Thyroid gland (tissue), 4 donors: ENCODE measurements at regions not wholly inside any gene's neighbourhood (a gene's known extent, or its start where the extent isn't known, plus 50 kb on each side); places are given as distances from the start of the nearest gene placed in this dataset.

ENCODE experiments used
- DNase-seq, 2 donors: peaks; one replicate each; pipeline ENCODE4 v3.0.0-alpha.2; 2019
- H3K27ac ChIP-seq, 3 donors: fragments of 200-600 bp; sonication (generic); 1 replicate in 2 of 3; 2 replicates in 1 of 3; pipeline ENCODE4 v1.5.1; 2016 to 2019; ENCODE audit warnings: mild to moderate bottlenecking in 1 of 3, moderate library complexity in 1 of 3
- H3K27me3 ChIP-seq: fragments of 200-600 bp; sonication (generic); one replicate; pipeline ENCODE4 v1.5.1; 2019
- H3K36me3 ChIP-seq, 2 donors: fragments of 200-600 bp; sonication (generic); one replicate each; pipeline ENCODE4 v1.5.1; 2016 to 2019
- H3K4me1 ChIP-seq, 2 donors: fragments of 200-600 bp; sonication (generic); one replicate each; pipeline ENCODE4 v1.5.1; 2017 to 2019
- H3K4me3 ChIP-seq, 3 donors: fragments of 200-600 bp; sonication (generic); replicated peaks in 1 of 3; 1 replicate in 2 of 3; 2 replicates in 1 of 3; pipeline ENCODE4 v1.5.1; 2016; ENCODE audit warnings: mild to moderate bottlenecking in 1 of 3
- H3K9me3 ChIP-seq: fragments of 200-600 bp; sonication (generic); one replicate; pipeline ENCODE4 v1.5.1; 2017
- POLR2A ChIP-seq, 2 donors: fragments of 450-650 bp; IDR thresholded peaks; one replicate each; pipeline ENCODE4 v1.6.1; 2017; ENCODE audit warnings: antibody characterized with exemption in 2 of 2, mild to moderate bottlenecking in 2 of 2, moderate library complexity in 1 of 2
- WGBS, 2 donors: methylation state at CpG; one replicate each; pipeline ENCODE4 v1.1.5; 2017; 5-methylcytosine and 5-hydroxymethylcytosine counted together
- intact Hi-C: fragments of 100-400 bp; cut with DNase I; formaldehyde crosslinking; loops from one replicate; pipeline ENCODE4 v1.15.1; 2023
- TF ChIP-seq, protein P1 (sequence below), 6 experiments: fragments of 200-600 bp in 3 of 6; fragments of 450-650 bp in 3 of 6; sonication (generic) in 3 of 6; IDR thresholded peaks; one replicate each; pipeline ENCODE4 v1.5.1; 2016 to 2019; ENCODE audit warnings: antibody characterized with exemption in 6 of 6, mild to moderate bottlenecking in 2 of 6, inconsistent platforms in 1 of 6, moderate library complexity in 1 of 6

DNA sequence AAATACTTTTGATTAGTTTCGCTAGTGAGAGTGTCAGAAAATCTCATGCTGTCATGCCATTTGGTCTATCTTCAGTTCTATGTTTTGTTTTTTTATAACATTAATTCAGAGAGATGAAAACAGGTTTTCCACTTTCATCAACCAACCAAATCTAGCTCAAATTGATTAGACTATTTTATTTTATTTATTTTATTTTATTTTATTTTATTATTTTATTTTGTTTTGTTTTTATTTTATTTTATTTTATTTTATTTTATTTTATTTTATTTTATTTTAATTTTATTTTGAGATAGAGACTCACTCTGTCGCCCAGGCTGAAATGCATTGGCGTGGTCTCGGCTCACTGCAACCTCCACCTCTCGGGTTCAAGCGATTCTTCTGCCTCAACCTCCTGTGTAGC is 1391.0 kb upstream of the ADGRB3 start:
- H3K36me3 ChIP-seq: no peaks in the 10 kb centered on the region
- DNase-seq: no peak
- 90 to 96% methylated on average over 6 of the region's 6 CpGs for WGBS, 2 donors

DNA sequence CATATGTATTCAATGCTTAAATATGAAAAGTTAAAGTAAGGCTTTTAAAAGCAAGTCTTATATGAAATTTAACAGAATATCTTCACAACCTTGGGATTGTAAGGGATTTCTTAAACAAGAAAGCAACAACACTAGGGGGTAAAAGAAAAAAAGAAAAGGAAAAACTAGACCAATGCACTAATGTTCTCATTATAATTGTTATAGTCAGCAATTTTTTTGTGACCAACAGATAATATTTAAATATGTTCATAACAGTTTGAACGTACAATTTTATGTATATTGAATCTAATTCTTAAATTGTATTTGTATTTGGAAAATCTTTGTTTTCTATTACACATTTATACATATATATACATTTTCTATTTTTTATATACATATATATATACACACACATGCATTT is 1397.8 kb upstream of the ADGRB3 start:
- TF ChIP-seq, protein P1, sequence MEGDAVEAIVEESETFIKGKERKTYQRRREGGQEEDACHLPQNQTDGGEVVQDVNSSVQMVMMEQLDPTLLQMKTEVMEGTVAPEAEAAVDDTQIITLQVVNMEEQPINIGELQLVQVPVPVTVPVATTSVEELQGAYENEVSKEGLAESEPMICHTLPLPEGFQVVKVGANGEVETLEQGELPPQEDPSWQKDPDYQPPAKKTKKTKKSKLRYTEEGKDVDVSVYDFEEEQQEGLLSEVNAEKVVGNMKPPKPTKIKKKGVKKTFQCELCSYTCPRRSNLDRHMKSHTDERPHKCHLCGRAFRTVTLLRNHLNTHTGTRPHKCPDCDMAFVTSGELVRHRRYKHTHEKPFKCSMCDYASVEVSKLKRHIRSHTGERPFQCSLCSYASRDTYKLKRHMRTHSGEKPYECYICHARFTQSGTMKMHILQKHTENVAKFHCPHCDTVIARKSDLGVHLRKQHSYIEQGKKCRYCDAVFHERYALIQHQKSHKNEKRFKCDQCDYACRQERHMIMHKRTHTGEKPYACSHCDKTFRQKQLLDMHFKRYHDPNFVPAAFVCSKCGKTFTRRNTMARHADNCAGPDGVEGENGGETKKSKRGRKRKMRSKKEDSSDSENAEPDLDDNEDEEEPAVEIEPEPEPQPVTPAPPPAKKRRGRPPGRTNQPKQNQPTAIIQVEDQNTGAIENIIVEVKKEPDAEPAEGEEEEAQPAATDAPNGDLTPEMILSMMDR (IDR thresholded peaks at IDR 0.05): no peak
- TF ChIP-seq POLR2A (IDR thresholded peaks at IDR 0.05): no peak
- Histone ChIP-seq H3K36me3 (no peaks in the 10 kb centered on the region), H3K9me3 (no peaks in the 10 kb centered on the region), H3K4me1 (no peaks in the 10 kb centered on the region), H3K27ac (no peak overlapping the region), H3K27me3 (no peaks in the 10 kb centered on the region), H3K4me3 (no peak overlapping the region)
- intact Hi-C loops: no loop called here
- 68 to 78% methylated on average over 1 of the region's 1 CpG for WGBS, 2 donors
- DNase-seq: no peak

More for the DNA sequence above, 1391.0 kb upstream of the ADGRB3 start:
- Histone ChIP-seq H3K4me1 (no peaks in the 10 kb centered on the region), H3K9me3 (no peaks in the 10 kb centered on the region), H3K27me3 (no peaks in the 10 kb centered on the region), H3K27ac (no peak overlapping the region), H3K4me3 (no peak overlapping the region)
- intact Hi-C loops: no loop called here
- TF ChIP-seq, protein P1 (IDR thresholded peaks at IDR 0.05): no peak
- no peak for TF ChIP-seq POLR2A (IDR thresholded peaks at IDR 0.05)

DNA sequence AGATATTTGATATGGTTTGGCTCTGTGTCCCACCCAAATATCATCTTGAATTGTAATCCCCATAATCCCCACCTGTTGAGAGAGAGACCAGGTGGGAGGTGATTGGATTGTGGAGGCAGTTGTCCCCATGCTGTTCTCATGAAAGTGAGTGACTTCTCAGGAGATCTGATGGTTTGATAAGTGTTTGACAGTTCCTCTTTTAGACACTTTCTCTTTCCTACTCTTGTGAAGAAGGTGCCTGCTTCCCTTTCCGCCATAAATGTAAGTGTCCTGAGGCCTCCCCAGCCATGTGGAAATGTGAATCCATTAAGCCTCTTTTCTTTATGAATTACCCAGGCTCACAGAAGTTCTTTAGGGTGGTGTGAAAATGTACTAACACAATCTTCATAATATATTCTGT is 1404.0 kb upstream of the ADGRB3 start:
- no peaks in the 10 kb centered on the region for H3K27me3 ChIP-seq
- WGBS, 2 donors: 90 to 93% methylated on average over 1 of the region's 1 CpG
- TF ChIP-seq, protein P1 (IDR thresholded peaks at IDR 0.05): no peak
- no peak for TF ChIP-seq POLR2A (IDR thresholded peaks at IDR 0.05)
- H3K4me1 ChIP-seq: no peaks in the 10 kb centered on the region
- H3K4me3 ChIP-seq: no peak overlapping the region
- no peak overlapping the region for H3K27ac ChIP-seq
- DNase-seq: no peak
- no peaks in the 10 kb centered on the region for H3K9me3 ChIP-seq
- H3K36me3 ChIP-seq: no peaks in the 10 kb centered on the region
- intact Hi-C loops: no loop called here

DNA sequence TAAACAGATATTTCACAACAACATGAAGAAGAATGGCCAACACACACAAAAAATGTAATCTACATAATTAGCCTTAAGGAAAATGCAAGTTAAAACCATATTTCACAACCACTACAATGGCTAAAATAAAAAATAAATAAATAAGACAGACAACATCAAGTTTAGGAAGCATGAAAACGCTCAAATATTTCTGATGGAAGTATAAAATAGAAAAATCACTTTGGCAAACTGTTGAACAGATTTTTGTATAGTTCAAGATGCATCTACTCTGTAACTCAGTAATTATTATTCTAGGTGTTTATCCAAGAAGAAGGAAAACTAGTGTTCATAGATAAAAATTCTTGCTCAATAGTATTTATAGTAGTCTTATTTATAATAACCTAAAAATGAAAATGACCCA is 1410.1 kb upstream of the ADGRB3 start:
- Histone ChIP-seq H3K4me3 (no peak overlapping the region), H3K9me3 (no peaks in the 10 kb centered on the region), H3K4me1 (no peaks in the 10 kb centered on the region), H3K27ac (no peak overlapping the region), H3K27me3 (no peaks in the 10 kb centered on the region), H3K36me3 (no peaks in the 10 kb centered on the region)
- TF ChIP-seq, protein P1 (IDR thresholded peaks at IDR 0.05): no peak
- TF ChIP-seq POLR2A (IDR thresholded peaks at IDR 0.05): no peak
- no peak for DNase-seq
- WGBS, 2 donors: 56 to 72% methylated on average over 1 of the region's 1 CpG
- intact Hi-C loops: no loop called here

DNA sequence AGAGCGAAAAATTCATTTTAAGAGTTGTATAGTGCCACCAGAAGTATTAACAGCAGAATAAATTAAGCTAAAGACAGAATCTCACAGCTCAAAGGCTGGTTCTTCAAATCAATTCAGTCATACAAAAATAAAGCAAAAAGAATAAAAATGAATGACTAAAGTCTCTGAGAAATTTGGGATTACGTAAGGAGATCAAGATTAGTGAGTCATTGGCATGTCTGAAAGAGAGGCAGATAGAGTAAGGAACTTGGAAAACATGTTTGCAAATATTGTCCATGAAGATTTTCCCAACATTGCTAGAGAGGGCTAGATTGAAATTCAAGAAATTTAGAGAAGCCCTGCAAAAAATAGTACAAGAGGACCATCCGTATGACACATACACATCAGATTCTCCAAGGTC is 1413.9 kb upstream of the ADGRB3 start:
- no peaks in the 10 kb centered on the region for H3K36me3 ChIP-seq
- no peaks in the 10 kb centered on the region for H3K9me3 ChIP-seq
- no peak for DNase-seq
- intact Hi-C loops: no loop called here
- no peak overlapping the region for H3K27ac ChIP-seq
- WGBS, 2 donors: 87 to 90% methylated on average over 3 of the region's 3 CpGs
- H3K4me3 ChIP-seq: no peak overlapping the region
- TF ChIP-seq, protein P1 (IDR thresholded peaks at IDR 0.05): no peak
- no peak for TF ChIP-seq POLR2A (IDR thresholded peaks at IDR 0.05)
- H3K27me3 ChIP-seq: no peaks in the 10 kb centered on the region
- H3K4me1 ChIP-seq: no peaks in the 10 kb centered on the region
